ENCODE measurements at regions not wholly inside any gene's neighbourhood (a gene's known extent, or its start where the extent isn't known, plus 50 kb on each side); places are given as distances from the start of the nearest gene placed in this dataset.
"Not testable (repeated sequence)": the region's sequence is repeated elsewhere in the genome, so short reads cannot be mapped to it uniquely, and the experiment has no call there.

DNA sequence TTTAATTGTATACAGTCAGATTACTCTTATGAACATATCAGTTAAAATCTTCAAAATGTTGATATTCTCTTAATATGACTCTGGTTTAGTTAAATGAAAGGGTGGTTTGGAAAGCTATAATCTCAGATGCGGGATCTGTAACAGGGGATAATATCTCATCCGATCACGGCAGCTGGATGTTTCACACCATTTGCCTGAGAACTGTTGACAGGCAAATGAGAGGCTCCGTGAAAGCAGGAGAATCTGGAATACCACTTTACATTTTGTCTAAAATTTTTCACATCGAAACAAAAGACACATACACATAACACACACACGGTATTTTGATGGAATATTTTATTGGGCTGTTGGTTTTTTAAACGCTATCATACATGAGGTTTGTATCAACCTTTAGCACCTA, 518.6 kb upstream of the SLC39A10 start (continued):
- TF ChIP-seq NKRF (conservative IDR thresholded peaks at IDR 0.05): no peak
- TF ChIP-seq, protein P1, sequence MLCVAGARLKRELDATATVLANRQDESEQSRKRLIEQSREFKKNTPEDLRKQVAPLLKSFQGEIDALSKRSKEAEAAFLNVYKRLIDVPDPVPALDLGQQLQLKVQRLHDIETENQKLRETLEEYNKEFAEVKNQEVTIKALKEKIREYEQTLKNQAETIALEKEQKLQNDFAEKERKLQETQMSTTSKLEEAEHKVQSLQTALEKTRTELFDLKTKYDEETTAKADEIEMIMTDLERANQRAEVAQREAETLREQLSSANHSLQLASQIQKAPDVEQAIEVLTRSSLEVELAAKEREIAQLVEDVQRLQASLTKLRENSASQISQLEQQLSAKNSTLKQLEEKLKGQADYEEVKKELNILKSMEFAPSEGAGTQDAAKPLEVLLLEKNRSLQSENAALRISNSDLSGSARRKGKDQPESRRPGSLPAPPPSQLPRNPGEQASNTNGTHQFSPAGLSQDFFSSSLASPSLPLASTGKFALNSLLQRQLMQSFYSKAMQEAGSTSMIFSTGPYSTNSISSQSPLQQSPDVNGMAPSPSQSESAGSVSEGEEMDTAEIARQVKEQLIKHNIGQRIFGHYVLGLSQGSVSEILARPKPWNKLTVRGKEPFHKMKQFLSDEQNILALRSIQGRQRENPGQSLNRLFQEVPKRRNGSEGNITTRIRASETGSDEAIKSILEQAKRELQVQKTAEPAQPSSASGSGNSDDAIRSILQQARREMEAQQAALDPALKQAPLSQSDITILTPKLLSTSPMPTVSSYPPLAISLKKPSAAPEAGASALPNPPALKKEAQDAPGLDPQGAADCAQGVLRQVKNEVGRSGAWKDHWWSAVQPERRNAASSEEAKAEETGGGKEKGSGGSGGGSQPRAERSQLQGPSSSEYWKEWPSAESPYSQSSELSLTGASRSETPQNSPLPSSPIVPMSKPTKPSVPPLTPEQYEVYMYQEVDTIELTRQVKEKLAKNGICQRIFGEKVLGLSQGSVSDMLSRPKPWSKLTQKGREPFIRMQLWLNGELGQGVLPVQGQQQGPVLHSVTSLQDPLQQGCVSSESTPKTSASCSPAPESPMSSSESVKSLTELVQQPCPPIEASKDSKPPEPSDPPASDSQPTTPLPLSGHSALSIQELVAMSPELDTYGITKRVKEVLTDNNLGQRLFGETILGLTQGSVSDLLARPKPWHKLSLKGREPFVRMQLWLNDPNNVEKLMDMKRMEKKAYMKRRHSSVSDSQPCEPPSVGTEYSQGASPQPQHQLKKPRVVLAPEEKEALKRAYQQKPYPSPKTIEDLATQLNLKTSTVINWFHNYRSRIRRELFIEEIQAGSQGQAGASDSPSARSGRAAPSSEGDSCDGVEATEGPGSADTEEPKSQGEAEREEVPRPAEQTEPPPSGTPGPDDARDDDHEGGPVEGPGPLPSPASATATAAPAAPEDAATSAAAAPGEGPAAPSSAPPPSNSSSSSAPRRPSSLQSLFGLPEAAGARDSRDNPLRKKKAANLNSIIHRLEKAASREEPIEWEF (IDR thresholded peaks at IDR 0.05; ENCODE audit: insufficient replicate concordance, low read depth, low read length): no peak

GRCh38 chr2:195125889-195126288, 531.1 kb upstream of the SLC39A10 start:
- H3K36me3 ChIP-seq (ENCODE audit: control insufficient read depth in 2 of 2, insufficient read depth in 2 of 2, low read length in 1 of 2); H3K9me3 ChIP-seq (replicated peaks; ENCODE audit: control insufficient read depth, insufficient read depth, low read length); H2AFZ ChIP-seq (ENCODE audit: control insufficient read depth, low read depth, low read length); H3K4me3 ChIP-seq; H3K9ac ChIP-seq (ENCODE audit: control insufficient read depth, insufficient read depth, low read length); H3K27me3 ChIP-seq (replicated peaks in 1 of 2; ENCODE audit: control insufficient read depth in 2 of 2, insufficient read depth in 2 of 2, low read length in 1 of 2); CTCF ChIA-PET; POLR2A ChIA-PET; FAIRE-seq; DNase-seq (ENCODE audit: low read depth, low spot score); intact Hi-C loops (cut with micrococcal nuclease; ENCODE audit: unreplicated experiment); ATAC-seq; H3K4me2 ChIP-seq (ENCODE audit: control insufficient read depth, insufficient read depth); H3K27ac ChIP-seq (ENCODE audit: control insufficient read depth, insufficient read depth); RAD21 ChIA-PET (ENCODE audit: unreplicated experiment); H4K20me1 ChIP-seq (ENCODE audit: control insufficient read depth, insufficient read depth); H3K79me2 ChIP-seq (ENCODE audit: control insufficient read depth, insufficient read depth, low read length); BruUV-seq (replicated peaks); in situ Hi-C loops (cut with MboI); H3K4me1 ChIP-seq (ENCODE audit: control insufficient read depth, insufficient read depth, low read length); SMC1A ChIA-PET (ENCODE audit: uncharacterized antibody, unreplicated experiment): not testable (repeated sequence)
- 39% methylated on average over 3 of the region's 3 CpGs for WGBS (ENCODE audit: insufficient coverage, insufficient replicate concordance, low lambda C conversion rate, missing lambda C conversion rate)

All from GM12878 (cell line).